ES-I3 (cell line): ENCODE measurements at regions not wholly inside any gene's neighbourhood (a gene's known extent, or its start where the extent isn't known, plus 50 kb on each side); places are given as distances from the start of the nearest gene placed in this dataset.

ENCODE experiments used
- H3K36me3 ChIP-seq: 2 replicates; pipeline ENCODE4 v1.6.1; 2013; ENCODE audit warnings: mild to moderate bottlenecking, low read length, control low read depth, moderate library complexity; ENCODE audit not compliant: insufficient read depth
- H3K4me1 ChIP-seq: 2 replicates; pipeline ENCODE4 v1.6.1; 2013; ENCODE audit warnings: mild to moderate bottlenecking, control low read depth, low read length; ENCODE audit not compliant: insufficient read depth
- H3K9ac ChIP-seq: 2 replicates; pipeline ENCODE4 v1.6.1; 2013; ENCODE audit warnings: low read depth, mild to moderate bottlenecking, low read length, moderate library complexity
- H3K9me3 ChIP-seq: 2 replicates; pipeline ENCODE4 v1.6.1; 2013; ENCODE audit warnings: mild to moderate bottlenecking, low read length, moderate library complexity; ENCODE audit not compliant: control insufficient read depth, insufficient read depth

GRCh38 chr12:13504736-13505135, 308.2 kb downstream of the EMP1 start:
- Histone ChIP-seq H3K9ac (no peak overlapping the region), H3K36me3 (no peaks in the 10 kb centered on the region)

GRCh38 chr12:13504074-13504473, 307.5 kb downstream of the EMP1 start:
- no peaks in the 10 kb centered on the region for H3K36me3 ChIP-seq
- H3K9ac ChIP-seq = no peak overlapping the region
- H3K9me3 ChIP-seq = no peaks in the 10 kb centered on the region
- H3K4me1 ChIP-seq = peaks cover 17% of the 10 kb centered on the region

More at GRCh38 chr12:13504736-13505135, 308.2 kb downstream of the EMP1 start:
- Histone ChIP-seq H3K9me3 (no peaks in the 10 kb centered on the region), H3K4me1 (peaks cover 17% of the 10 kb centered on the region)

GRCh38 chr12:13503094-13503835, 306.7 kb downstream of the EMP1 start:
- Histone ChIP-seq H3K9ac (no peak overlapping the region), H3K36me3 (no peaks in the 10 kb centered on the region), H3K9me3 (no peaks in the 10 kb centered on the region), H3K4me1 (peaks cover 17% of the 10 kb centered on the region)

GRCh38 chr12:13499008-13499407, 302.5 kb downstream of the EMP1 start:
- Histone ChIP-seq H3K36me3 (no peaks in the 10 kb centered on the region), H3K9ac (no peak overlapping the region), H3K9me3 (no peaks in the 10 kb centered on the region), H3K4me1 (no peaks in the 10 kb centered on the region)

- no peaks in the 10 kb centered on the region for H3K36me3 ChIP-seq
- H3K4me1 ChIP-seq = no peaks in the 10 kb centered on the region
- H3K9me3 ChIP-seq = no peaks in the 10 kb centered on the region
- no peak overlapping the region for H3K9ac ChIP-seq
These were observed 299.6 kb downstream of the EMP1 start for GRCh38 chr12:13496111-13496510.

- Histone ChIP-seq H3K4me1 (no peaks in the 10 kb centered on the region), H3K36me3 (no peaks in the 10 kb centered on the region), H3K9ac (no peak overlapping the region), H3K9me3 (no peaks in the 10 kb centered on the region)
These were observed 292.7 kb downstream of the EMP1 start for GRCh38 chr12:13489246-13489645.

GRCh38 chr12:13487326-13487725, 290.8 kb downstream of the EMP1 start:
- H3K9me3 ChIP-seq = no peaks in the 10 kb centered on the region
- no peaks in the 10 kb centered on the region for H3K4me1 ChIP-seq
- H3K36me3 ChIP-seq = no peaks in the 10 kb centered on the region
- H3K9ac ChIP-seq = no peak overlapping the region

GRCh38 chr12:13486794-13487193, 290.3 kb downstream of the EMP1 start:
- Histone ChIP-seq H3K4me1 (no peaks in the 10 kb centered on the region), H3K36me3 (no peaks in the 10 kb centered on the region), H3K9ac (no peak overlapping the region), H3K9me3 (no peaks in the 10 kb centered on the region)

GRCh38 chr12:13478650-13479181, 282.2 kb downstream of the EMP1 start:
- Histone ChIP-seq H3K9me3 (no peaks in the 10 kb centered on the region), H3K4me1 (no peaks in the 10 kb centered on the region), H3K9ac (no peak overlapping the region), H3K36me3 (no peaks in the 10 kb centered on the region)

- Histone ChIP-seq H3K36me3 (no peaks in the 10 kb centered on the region), H3K9me3 (no peaks in the 10 kb centered on the region), H3K9ac (no peak overlapping the region)
These were observed 277.9 kb downstream of the EMP1 start for GRCh38 chr12:13474381-13474780.

GRCh38 chr12:13472690-13473089, 276.2 kb downstream of the EMP1 start:
- Histone ChIP-seq H3K36me3 (no peaks in the 10 kb centered on the region), H3K4me1 (no peaks in the 10 kb centered on the region), H3K9ac (no peak overlapping the region), H3K9me3 (no peaks in the 10 kb centered on the region)

More at GRCh38 chr12:13474381-13474780, 277.9 kb downstream of the EMP1 start:
- no peaks in the 10 kb centered on the region for H3K4me1 ChIP-seq

GRCh38 chr12:13471471-13471870, 274.9 kb downstream of the EMP1 start:
- H3K9ac ChIP-seq = no peak overlapping the region
- no peaks in the 10 kb centered on the region for H3K9me3 ChIP-seq
- H3K4me1 ChIP-seq = no peaks in the 10 kb centered on the region
- H3K36me3 ChIP-seq = no peaks in the 10 kb centered on the region

GRCh38 chr12:13465635-13466034, 269.1 kb downstream of the EMP1 start:
- no peaks in the 10 kb centered on the region for H3K4me1 ChIP-seq
- H3K9me3 ChIP-seq = no peaks in the 10 kb centered on the region
- no peak overlapping the region for H3K9ac ChIP-seq
- no peaks in the 10 kb centered on the region for H3K36me3 ChIP-seq

- H3K9ac ChIP-seq = no peak overlapping the region
- H3K36me3 ChIP-seq = no peaks in the 10 kb centered on the region
- H3K9me3 ChIP-seq = no peaks in the 10 kb centered on the region
- no peaks in the 10 kb centered on the region for H3K4me1 ChIP-seq
These were observed 266.7 kb downstream of the EMP1 start for GRCh38 chr12:13463189-13463588.

- Histone ChIP-seq H3K9me3 (no peaks in the 10 kb centered on the region), H3K4me1 (no peaks in the 10 kb centered on the region), H3K9ac (no peak overlapping the region), H3K36me3 (no peaks in the 10 kb centered on the region)
These were observed 265.9 kb downstream of the EMP1 start for GRCh38 chr12:13462450-13462849.
